Effector CD8-positive, alpha-beta T cell (primary cell): ENCODE measurements at regions not wholly inside any gene's neighbourhood (a gene's known extent, or its start where the extent isn't known, plus 50 kb on each side); places are given as distances from the start of the nearest gene placed in this dataset.

ENCODE experiments used
- DNase-seq: peaks from one replicate; lab custom pipeline; 2025; lab: John Stamatoyannopoulos, UW

GRCh38 chr4:181541396-181541795 lies 701.8 kb upstream of the TENM3 start:
- no peak for DNase-seq

DNA sequence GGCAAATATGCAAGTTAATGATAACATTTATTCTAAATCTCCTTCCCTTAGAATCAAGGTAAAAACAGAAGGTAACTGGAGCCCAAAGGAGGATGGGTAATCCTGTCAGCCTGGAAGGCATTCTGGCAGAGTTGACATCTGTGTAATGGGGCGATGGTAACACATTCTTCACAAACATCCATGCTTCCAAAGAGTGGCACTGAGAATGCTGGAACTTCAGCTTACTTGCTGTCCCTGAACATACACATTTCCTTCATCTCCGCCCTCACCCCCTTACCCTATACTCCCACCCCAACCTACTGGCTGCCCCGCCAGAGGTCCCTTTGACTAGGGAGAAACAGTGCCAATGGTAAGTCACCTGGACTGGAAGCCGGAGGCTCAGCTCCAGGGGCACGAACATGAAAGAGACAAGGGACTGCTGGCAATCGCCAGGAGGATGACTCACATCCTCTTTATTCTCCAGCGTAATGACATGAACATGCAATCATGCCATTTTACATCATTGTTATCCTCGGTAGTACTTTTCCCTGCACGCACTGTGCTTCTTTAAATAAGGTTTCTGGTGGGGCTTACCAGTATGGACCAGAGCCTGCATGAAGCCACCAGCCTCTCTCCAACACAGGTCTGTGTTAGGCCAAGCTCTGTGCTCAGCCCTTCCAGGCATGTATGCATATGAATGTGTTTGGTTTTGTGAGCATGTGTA lies 694.2 kb upstream of the TENM3 start:
- DNase-seq = no peak

DNA sequence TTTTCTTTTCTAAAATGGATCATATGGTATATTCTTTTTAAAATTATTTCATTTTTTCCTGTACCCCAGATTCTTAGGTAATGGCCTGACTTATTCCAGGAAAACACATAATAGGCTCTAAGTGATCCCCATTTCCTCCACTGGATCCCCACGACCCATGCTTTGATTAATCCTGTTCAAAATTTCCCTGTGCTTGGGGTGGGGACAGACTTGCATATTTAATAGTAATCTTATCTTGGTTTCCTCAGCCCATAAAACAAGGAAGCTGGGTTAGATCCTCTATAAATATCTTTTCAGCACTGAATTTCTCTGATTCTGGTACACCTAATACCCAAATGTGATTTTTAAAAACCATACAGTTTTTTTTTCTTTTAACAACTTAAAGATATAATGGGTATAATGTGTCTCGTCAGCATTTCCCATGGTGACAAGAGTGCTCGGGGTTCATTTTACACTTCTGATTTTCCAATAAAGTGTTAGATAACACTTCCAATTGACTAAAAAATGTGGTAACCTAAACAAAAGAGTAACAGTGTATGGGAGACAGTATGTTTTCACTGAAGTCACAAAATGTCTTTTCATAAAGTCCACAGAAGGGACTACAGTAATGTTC lies 693.5 kb upstream of the TENM3 start:
- no peak for DNase-seq

- no peak for DNase-seq
Measured at GRCh38 chr4:181550381-181550780, 692.8 kb upstream of the TENM3 start.

DNA sequence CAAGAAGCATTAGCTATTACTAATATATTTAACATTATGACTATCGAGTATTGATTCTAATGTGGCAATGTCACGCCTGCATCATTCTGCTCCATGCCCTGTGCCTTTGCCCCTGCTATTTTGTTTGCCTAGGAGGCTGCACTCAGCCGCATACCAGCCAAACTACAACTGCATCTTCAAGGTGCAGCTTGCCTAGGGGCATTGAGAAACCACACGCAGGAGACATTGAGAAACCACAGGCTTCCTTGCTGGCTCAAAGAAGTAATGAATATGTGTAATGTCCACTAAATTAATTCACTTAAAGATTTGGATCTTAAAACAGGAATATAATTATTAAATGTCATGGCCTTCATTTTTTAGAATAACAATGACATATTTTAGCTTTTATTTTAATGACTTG lies 683.6 kb upstream of the TENM3 start:
- no peak for DNase-seq

- no peak for DNase-seq
Measured at GRCh38 chr4:181562399-181562798, 680.8 kb upstream of the TENM3 start.

- DNase-seq = no peak
Measured at GRCh38 chr4:181564625-181565024, 678.6 kb upstream of the TENM3 start.

DNA sequence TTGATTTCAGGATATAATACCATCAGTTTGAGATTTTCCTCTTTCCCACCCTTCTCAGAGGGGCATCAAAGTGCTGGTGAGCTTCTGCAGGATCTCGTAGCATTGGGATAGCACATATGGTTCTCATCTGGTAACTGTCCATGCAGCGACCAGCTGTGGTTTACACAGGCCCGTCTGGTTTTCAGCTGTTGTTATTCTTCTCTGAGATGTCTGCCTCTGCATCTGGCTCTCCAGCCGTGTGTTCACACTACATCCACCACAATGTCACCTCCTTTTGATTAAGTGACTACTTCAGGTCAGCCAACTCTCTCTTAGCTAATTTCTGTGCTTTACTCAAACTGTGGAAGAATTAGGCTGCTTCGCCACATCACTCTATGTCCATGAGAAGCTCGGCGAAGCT lies 676.7 kb upstream of the TENM3 start:
- DNase-seq = no peak

GRCh38 chr4:181569553-181569952 lies 673.6 kb upstream of the TENM3 start:
- no peak for DNase-seq

DNA sequence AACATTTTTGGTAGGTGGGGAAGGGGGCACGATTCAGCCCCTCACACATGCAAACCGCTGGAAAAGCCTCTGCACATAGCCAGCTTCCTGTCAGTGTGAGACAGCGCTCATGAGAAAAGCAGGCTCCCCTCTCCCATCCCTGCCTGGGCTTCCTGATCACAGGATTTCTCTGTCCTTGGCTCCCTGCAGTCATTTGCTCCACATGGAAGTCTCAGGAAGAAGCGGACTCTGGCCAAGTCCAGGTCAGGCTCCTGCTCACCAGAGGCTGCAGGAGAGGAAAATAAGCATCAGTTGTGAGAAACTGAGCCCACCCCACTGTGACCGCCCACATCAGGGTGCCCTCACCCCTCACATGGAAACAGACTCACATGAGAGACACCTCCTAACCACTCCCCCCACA lies 664.3 kb upstream of the TENM3 start:
- DNase-seq = no peak

DNA sequence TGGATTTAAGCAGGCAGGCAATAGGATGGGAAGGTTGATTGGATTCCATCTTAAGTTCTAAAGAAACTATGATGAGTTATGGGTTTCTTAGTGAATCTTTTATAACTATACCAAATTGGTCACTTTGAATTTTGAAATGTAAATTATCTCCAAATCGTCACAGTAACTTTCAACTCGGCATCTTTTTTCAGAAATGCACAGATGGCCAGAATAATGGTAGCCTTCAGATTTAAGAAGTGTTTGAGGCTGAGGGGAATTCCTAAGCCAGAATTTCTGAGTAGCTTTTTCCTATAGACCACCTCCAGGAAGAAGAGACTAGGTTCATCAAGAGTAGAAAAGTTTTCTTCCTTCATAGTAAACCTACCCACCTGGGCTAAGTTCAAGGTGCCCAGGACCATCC lies 663.7 kb upstream of the TENM3 start:
- DNase-seq = no peak

- DNase-seq = no peak
Measured at GRCh38 chr4:181581983-181582382, 661.2 kb upstream of the TENM3 start.

DNA sequence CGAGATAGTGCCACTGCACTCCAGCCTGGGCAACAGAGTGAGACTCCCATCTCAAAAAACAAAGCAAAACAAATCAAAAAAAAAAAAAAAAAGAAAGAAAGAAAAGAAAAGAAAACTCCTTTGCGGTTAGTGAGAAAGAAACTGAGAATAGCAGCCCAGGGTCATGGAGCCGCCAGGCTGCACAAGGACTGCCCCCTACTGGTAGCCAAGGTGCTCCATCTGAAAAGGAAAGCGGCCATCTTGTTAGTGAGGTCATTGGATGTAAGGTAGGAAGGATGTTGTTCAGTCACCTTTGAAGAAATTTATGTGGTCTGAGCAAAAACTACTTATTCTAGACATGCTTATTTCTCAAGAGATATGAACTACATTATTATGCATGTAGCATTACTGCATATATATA lies 660.6 kb upstream of the TENM3 start:
- no peak for DNase-seq

- no peak for DNase-seq
Measured at GRCh38 chr4:181588733-181589302, 654.4 kb upstream of the TENM3 start.

DNA sequence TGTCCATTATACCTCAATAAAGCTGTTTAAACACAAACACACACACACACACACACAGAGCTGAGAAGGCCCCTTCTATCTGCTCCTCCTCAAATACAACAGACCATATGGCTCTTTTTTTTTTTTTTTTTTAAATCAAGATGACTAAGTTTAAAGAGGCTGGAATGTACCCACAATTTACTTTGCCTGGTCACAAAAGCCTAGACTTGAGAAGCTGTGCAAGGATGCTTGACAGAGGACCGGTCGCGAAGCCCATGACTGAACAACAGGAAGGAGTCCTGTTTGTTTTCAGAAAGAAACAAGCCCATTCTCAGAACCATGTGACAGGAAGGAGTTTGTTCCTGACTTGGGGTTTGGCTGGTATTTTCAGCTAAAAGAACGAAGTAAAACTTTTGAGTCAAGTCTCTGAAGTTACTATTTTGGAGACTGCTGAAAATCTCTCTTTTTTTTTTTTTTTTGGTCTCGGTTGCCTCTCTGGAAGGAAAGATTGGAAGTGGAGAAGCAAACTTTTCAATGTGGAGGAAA lies 650.9 kb upstream of the TENM3 start:
- DNase-seq = no peak

DNA sequence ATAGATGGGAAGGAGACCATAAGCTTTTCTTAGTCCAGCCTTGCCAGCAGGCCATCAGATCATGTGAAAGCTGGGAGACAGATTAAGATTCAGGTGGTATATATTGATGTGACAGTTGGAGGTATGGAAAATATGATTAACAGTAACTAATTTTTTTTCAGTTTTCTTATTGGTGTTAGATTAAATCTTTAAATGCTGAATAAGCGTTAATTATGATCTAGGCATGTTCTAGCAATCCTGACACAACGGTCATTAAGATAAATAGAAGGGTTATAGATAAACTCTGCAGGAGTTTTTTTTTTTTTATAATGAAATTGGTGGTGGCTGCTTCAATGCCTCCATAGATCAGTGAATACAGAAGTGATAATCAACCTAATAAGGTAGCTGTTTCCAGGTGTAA lies 649.5 kb upstream of the TENM3 start:
- DNase-seq = no peak

DNA sequence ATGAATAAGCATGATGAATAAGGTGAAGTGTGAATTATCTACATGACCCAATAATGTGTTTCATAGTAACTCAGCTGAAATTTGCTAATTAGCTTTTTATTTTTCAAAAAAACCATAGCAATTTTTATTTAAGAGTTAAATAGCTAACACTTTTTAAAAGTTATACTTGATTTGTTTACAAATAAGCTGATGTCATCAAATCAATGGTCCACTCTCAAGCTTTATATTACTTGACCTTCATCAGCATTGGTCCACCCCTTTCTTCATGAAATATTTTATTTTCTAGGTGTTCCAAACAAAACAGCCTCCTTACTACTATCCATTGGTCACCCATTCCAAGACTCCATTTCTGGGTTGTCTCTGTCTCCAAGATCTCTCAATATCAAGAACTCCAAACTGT lies 649.0 kb upstream of the TENM3 start:
- DNase-seq = no peak

- DNase-seq = no peak
Measured at GRCh38 chr4:181595716-181596115, 647.5 kb upstream of the TENM3 start.

GRCh38 chr4:181597766-181598165 lies 645.4 kb upstream of the TENM3 start:
- no peak for DNase-seq

GRCh38 chr4:181599134-181599533 lies 644.1 kb upstream of the TENM3 start:
- no peak for DNase-seq

DNA sequence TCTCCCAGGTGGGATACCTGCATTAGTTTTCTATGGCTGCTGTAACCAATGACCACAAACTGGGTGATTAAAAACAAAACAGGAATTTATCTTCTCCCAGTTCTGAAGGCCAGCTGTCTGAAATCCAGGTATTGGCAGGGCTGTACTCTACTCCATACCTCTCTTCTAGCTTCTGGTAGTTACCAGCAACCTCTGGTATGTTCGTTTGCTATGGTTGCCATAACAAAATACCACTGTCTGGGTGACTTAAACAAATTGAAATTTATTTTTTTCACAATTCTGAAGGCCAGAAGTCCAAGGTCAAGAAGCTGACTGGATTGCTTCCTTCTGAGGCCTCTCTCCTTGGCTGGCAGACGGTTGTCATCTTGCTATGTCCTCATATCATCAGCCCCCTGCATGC lies 642.1 kb upstream of the TENM3 start:
- no peak for DNase-seq

- DNase-seq = no peak
Measured at GRCh38 chr4:181604546-181604945, 638.7 kb upstream of the TENM3 start.

- no peak for DNase-seq
Measured at GRCh38 chr4:181606300-181606699, 636.9 kb upstream of the TENM3 start.
